Neural crest cell (in vitro differentiated cells): ENCODE measurements at regions not wholly inside any gene's neighbourhood (a gene's known extent, or its start where the extent isn't known, plus 50 kb on each side); places are given as distances from the start of the nearest gene placed in this dataset.

ENCODE experiments used
- DNase-seq: peaks from one replicate; pipeline ENCODE4 v3.0.0; 2021; ENCODE audit warnings: low read depth, mixed read lengths, low spot score
- H3K27ac Mint-ChIP-seq: one replicate; pipeline ENCODE4 v1.8.0; 2021; ENCODE audit warnings: mild to moderate bottlenecking, mixed read lengths; ENCODE audit not compliant: unreplicated experiment
- H3K27me3 Mint-ChIP-seq: 2 replicates; pipeline ENCODE4 v1.8.0; 2021; ENCODE audit warnings: low read depth, mild to moderate bottlenecking, mixed read lengths
- H3K36me3 Mint-ChIP-seq: 2 replicates; pipeline ENCODE4 v1.8.0; 2021; ENCODE audit warnings: low read depth, mild to moderate bottlenecking, mixed read lengths
- H3K4me1 Mint-ChIP-seq: 2 replicates; pipeline ENCODE4 v1.8.0; 2021; ENCODE audit warnings: mixed read lengths
- H3K4me3 Mint-ChIP-seq: one replicate; pipeline ENCODE4 v1.8.0; 2021; ENCODE audit warnings: mild to moderate bottlenecking, mixed read lengths
- H3K9me3 Mint-ChIP-seq: 2 replicates; pipeline ENCODE4 v1.8.0; 2021; ENCODE audit warnings: mixed read lengths
- CTCF ChIP-seq: fragments of 200-600 bp; sonication (generic); conservative IDR thresholded peaks from 2 replicates; pipeline ENCODE4 v1.5.0; 2021; ENCODE audit warnings: antibody characterized with exemption, mild to moderate bottlenecking

DNA sequence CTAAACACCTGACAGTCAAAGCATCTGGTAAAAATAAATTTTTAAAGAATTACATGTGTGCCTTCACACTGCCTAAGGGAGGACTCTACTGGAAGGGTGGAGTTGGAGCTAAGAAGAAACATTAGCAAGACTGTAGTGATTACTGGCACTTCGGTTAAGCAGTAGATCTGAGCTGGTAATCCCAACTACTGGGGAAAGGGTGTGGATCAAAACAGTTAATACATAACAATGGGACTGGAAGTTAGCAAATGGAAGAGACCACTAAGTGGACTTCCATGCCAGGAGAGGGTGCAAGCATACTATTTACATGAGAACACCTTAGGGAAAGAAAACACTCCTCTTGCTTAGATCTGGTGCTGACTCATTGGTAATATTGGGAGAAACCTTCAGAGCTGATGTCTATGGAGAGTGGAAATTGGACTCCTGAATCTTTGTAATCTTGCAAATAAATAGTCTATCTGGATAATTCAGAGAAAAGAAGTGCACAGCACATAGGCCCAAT is 519.6 kb upstream of the LINC00305 start:
- Mint-ChIP-seq H3K4me1 (peaks cover 4% of the 10 kb centered on the region), H3K4me3 (no peak overlapping the region), H3K36me3 (no peaks in the 10 kb centered on the region), H3K27me3 (no peaks in the 10 kb centered on the region), H3K27ac (no peak overlapping the region), H3K9me3 (peaks cover 2% of the 10 kb centered on the region)
- DNase-seq: no peak
- no peak for TF ChIP-seq CTCF

GRCh38 chr18:64663086-64663485 is 514.2 kb upstream of the LINC00305 start:
- Mint-ChIP-seq H3K4me3 (no peak overlapping the region), H3K36me3 (no peaks in the 10 kb centered on the region), H3K27me3 (no peaks in the 10 kb centered on the region), H3K9me3 (no peaks in the 10 kb centered on the region), H3K4me1 (peaks cover 16% of the 10 kb centered on the region), H3K27ac (no peak overlapping the region)
- TF ChIP-seq CTCF: no peak
- no peak for DNase-seq

GRCh38 chr18:64659196-64659595 is 510.3 kb upstream of the LINC00305 start:
- DNase-seq: no peak
- Mint-ChIP-seq H3K36me3 (no peaks in the 10 kb centered on the region), H3K4me1 (peaks cover 16% of the 10 kb centered on the region), H3K27me3 (no peaks in the 10 kb centered on the region), H3K4me3 (no peak overlapping the region), H3K27ac (no peak overlapping the region), H3K9me3 (no peaks in the 10 kb centered on the region)
- no peak for TF ChIP-seq CTCF

DNA sequence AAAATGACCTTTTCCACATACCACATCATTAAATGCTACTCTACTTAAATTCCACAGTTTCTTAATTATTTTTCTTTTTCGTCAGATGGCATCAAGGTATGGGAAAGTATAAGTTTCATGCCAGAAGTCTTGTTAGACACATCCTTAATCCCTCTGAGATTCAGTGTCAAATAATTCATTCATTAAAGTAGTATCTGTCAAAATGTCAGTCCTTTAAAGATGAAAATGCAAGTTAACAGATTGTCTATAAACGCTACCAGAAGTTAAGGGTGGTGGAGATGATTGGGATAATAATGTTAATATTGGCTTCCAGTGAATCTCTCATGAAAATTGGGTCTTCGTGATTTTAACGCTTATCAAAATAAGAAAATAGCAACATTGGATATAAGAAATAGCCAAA is 504.2 kb upstream of the LINC00305 start:
- H3K4me3 Mint-ChIP-seq: no peak overlapping the region
- H3K9me3 Mint-ChIP-seq: no peaks in the 10 kb centered on the region
- no peak overlapping the region for H3K27ac Mint-ChIP-seq
- H3K4me1 Mint-ChIP-seq: no peaks in the 10 kb centered on the region
- no peaks in the 10 kb centered on the region for H3K36me3 Mint-ChIP-seq
- no peaks in the 10 kb centered on the region for H3K27me3 Mint-ChIP-seq
- no peak for TF ChIP-seq CTCF
- DNase-seq: no peak

GRCh38 chr18:64650068-64650467 is 501.2 kb upstream of the LINC00305 start:
- H3K27me3 Mint-ChIP-seq: no peaks in the 10 kb centered on the region
- H3K36me3 Mint-ChIP-seq: no peaks in the 10 kb centered on the region
- no peak overlapping the region for H3K4me3 Mint-ChIP-seq
- no peak for TF ChIP-seq CTCF
- H3K27ac Mint-ChIP-seq: no peak overlapping the region
- H3K9me3 Mint-ChIP-seq: no peaks in the 10 kb centered on the region
- DNase-seq: no peak
- H3K4me1 Mint-ChIP-seq: no peaks in the 10 kb centered on the region

DNA sequence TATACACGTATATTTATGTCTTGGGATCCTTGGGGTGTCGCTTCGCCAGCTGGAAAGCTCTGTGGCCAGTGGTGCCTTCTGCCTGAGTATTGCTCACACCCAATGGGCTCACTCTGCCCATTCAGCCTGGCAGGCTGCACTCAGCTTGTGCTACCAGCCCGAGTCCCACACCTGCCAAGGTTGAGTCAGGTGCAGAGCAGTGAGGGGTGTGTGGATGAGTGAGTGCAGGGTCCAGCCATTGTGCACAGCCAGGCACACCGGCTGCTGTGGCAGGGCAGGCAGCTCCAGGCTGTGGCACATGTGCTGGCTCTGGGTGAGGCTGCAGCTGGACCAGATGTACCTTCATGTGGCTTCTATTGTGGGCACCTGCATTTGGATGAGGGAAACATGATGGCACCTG is 496.9 kb upstream of the LINC00305 start:
- Mint-ChIP-seq H3K9me3 (no peaks in the 10 kb centered on the region), H3K36me3 (no peaks in the 10 kb centered on the region), H3K27me3 (no peaks in the 10 kb centered on the region), H3K4me1 (no peaks in the 10 kb centered on the region), H3K27ac (no peak overlapping the region), H3K4me3 (no peak overlapping the region)
- no peak for DNase-seq
- TF ChIP-seq CTCF: no peak
